Lung (tissue), 11 donors: ENCODE measurements at regions not wholly inside any gene's neighbourhood (a gene's known extent, or its start where the extent isn't known, plus 50 kb on each side); places are given as distances from the start of the nearest gene placed in this dataset.

Source experiments
- ATAC-seq: fragments of 200-7000 bp; cut with Tn5 transposase; one replicate; pipeline ENCODE4 v1.9.1; 2020; ENCODE audit warnings: moderate number of reproducible peaks; ENCODE audit not compliant: insufficient read depth, low FRiP score
- DNase-seq, 3 donors: peaks; one replicate each; pipeline ENCODE4 v3.0.0-alpha.2; 2013 to 2017
- H3K27ac ChIP-seq, 2 donors: one replicate each; pipeline ENCODE4 v1.5.1; 2013; ENCODE audit warnings: mild to moderate bottlenecking in 2 of 2, moderate library complexity in 2 of 2, control low read depth in 1 of 2, inconsistent platforms in 1 of 2, low read depth in 1 of 2, low read length in 1 of 2
- H3K27me3 ChIP-seq, 3 donors: one replicate each; pipeline ENCODE4 v1.5.1; 2013; ENCODE audit warnings: low read length in 2 of 3; ENCODE audit not compliant: control insufficient read depth in 3 of 3, insufficient read depth in 3 of 3
- H3K36me3 ChIP-seq, 4 donors: one replicate each; pipeline ENCODE4 v1.5.1; 2013; ENCODE audit warnings: low read length in 4 of 4, mild to moderate bottlenecking in 1 of 4, moderate library complexity in 1 of 4; ENCODE audit not compliant: control insufficient read depth in 4 of 4, insufficient read depth in 4 of 4
- H3K4me1 ChIP-seq, 5 donors: one replicate each; pipeline ENCODE4 v1.5.1; 2013; ENCODE audit warnings: low read length in 5 of 5, mild to moderate bottlenecking in 2 of 5, moderate library complexity in 1 of 5; ENCODE audit not compliant: control insufficient read depth in 5 of 5, insufficient read depth in 5 of 5
- H3K4me3 ChIP-seq: one replicate; pipeline ENCODE4 v1.5.1; 2013; ENCODE audit warnings: mild to moderate bottlenecking, control low read depth, moderate library complexity
- H3K9ac ChIP-seq, 2 donors: one replicate each; pipeline ENCODE4 v1.5.1; 2013; ENCODE audit warnings: low read length in 2 of 2, control low read depth in 1 of 2; ENCODE audit not compliant: insufficient read depth in 1 of 2
- H3K9me3 ChIP-seq, 4 donors: one replicate each; pipeline ENCODE4 v1.5.1; 2013; ENCODE audit warnings: low read length in 3 of 4, mild to moderate bottlenecking in 1 of 4, moderate library complexity in 1 of 4; ENCODE audit not compliant: control insufficient read depth in 4 of 4, insufficient read depth in 3 of 4
- WGBS, 2 donors: extraction: QIAGEN DNeasy Blood & Tissue Kit; methylation state at CpG; one replicate each; pipeline ENCODE4 v1.1.7; 2013; 5-methylcytosine and 5-hydroxymethylcytosine counted together
- TF ChIP-seq, protein P1 (sequence below): IDR thresholded peaks from 2 replicates; pipeline ENCODE4 v1.5.1; 2012; ENCODE audit warnings: mild to moderate bottlenecking; ENCODE audit errors: control extremely low read depth, extremely low read depth
- donor health status: control.
- donor health status: control.
- donor health status: Bipolar disorder and iron deficiency.
- donor health status: healthy.
- donor health status: DM: yes; HTN: yes; CAD: no.

DNA sequence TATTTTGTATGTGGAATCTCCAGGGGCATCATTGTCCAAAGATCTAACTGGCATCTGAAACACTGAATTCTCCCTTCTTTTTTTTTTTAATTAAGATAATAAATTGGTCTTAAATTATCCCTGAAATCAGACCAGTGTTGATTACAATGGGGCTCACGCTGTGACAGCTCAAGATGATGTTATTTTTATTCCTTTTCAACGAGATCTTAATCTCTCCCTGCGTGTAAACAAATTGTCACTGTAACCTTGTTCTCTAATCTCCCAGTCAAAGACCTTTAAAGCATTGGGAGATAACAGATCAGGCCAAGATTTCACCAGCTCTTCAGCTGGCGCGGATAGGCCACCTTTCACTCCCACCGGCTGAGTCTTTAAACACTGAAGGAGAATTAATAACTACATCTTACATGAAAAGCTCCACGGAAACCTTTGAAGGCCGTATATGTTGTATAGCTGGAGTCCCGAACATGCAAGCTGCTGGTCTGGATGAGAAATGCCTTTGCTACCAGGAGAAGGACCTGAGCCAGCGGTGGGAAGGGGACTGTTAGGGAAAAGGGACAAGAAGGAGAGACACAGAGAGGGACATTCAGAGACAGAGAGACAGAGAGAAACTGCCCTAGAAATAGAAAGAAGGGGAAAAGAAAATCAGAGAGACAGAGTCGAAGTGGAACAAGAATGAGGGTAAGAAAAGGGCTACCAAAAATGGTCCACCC, 418.8 kb upstream of the NR2F2 start:
- H3K4me1 ChIP-seq, result no peaks in the 10 kb centered on the region
- no peaks in the 10 kb centered on the region for H3K36me3 ChIP-seq
- WGBS, 2 donors, result 67 to 74% methylated on average over 11 of the region's 11 CpGs
- ATAC-seq, result no peak
- no peaks in the 10 kb centered on the region for H3K27me3 ChIP-seq
- TF ChIP-seq, protein P1, sequence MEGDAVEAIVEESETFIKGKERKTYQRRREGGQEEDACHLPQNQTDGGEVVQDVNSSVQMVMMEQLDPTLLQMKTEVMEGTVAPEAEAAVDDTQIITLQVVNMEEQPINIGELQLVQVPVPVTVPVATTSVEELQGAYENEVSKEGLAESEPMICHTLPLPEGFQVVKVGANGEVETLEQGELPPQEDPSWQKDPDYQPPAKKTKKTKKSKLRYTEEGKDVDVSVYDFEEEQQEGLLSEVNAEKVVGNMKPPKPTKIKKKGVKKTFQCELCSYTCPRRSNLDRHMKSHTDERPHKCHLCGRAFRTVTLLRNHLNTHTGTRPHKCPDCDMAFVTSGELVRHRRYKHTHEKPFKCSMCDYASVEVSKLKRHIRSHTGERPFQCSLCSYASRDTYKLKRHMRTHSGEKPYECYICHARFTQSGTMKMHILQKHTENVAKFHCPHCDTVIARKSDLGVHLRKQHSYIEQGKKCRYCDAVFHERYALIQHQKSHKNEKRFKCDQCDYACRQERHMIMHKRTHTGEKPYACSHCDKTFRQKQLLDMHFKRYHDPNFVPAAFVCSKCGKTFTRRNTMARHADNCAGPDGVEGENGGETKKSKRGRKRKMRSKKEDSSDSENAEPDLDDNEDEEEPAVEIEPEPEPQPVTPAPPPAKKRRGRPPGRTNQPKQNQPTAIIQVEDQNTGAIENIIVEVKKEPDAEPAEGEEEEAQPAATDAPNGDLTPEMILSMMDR, result no peak
- H3K4me3 ChIP-seq, result no peak overlapping the region
- no peak for DNase-seq
- no peak overlapping the region for H3K9ac ChIP-seq
- no peaks in the 10 kb centered on the region for H3K9me3 ChIP-seq
- H3K27ac ChIP-seq, result no peak overlapping the region

DNA sequence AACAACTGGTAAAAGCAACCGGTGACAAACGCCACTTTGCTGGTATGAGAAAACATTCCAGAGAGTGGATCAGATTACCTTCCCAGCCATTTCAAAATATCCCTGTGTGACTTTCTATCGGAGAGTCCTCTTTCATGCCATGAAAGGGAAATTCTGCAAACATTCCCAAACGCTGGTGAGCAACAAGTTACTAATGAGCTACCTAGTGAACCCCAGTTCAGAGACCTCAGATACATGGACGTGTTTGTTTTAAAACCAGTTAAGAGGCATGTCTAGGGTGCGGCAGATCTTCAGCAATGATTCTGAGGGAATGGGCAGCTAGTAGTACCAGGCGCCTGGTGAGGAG, 418.2 kb upstream of the NR2F2 start:
- WGBS, 2 donors, result 80 to 87% methylated on average over 7 of the region's 7 CpGs
- DNase-seq, result no peak
- Histone ChIP-seq H3K4me3 (no peak overlapping the region), H3K27ac (no peak overlapping the region), H3K9me3 (no peaks in the 10 kb centered on the region), H3K36me3 (no peaks in the 10 kb centered on the region), H3K27me3 (no peaks in the 10 kb centered on the region), H3K9ac (no peak overlapping the region), H3K4me1 (no peaks in the 10 kb centered on the region)
- no peak for ATAC-seq
- TF ChIP-seq, protein P1, result no peak

DNA sequence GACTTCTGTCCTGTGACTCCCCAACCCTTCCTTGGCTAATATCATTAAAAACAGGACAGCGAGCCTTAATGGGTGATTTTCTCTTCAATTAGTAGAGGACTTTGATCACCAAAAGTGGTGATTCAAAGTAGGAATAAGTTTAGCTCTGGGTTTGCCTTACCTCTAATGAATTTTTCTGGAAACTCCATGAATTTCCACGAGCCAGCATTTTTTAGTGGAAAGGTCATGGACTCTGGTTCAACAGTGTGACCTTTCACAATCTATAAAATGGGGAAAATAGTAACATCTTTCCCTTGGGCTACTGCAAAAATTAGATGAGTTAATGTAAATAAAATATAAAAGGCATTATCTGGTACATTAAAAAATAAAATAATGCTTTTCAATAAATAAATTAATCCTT, 417.8 kb upstream of the NR2F2 start:
- WGBS, 2 donors, result 85 to 97% methylated on average over 2 of the region's 2 CpGs
- Histone ChIP-seq H3K4me1 (no peaks in the 10 kb centered on the region), H3K9ac (no peak overlapping the region), H3K9me3 (no peaks in the 10 kb centered on the region), H3K27ac (no peak overlapping the region), H3K4me3 (no peak overlapping the region), H3K36me3 (no peaks in the 10 kb centered on the region), H3K27me3 (no peaks in the 10 kb centered on the region)
- DNase-seq, result no peak
- TF ChIP-seq, protein P1, result no peak
- ATAC-seq, result no peak

DNA sequence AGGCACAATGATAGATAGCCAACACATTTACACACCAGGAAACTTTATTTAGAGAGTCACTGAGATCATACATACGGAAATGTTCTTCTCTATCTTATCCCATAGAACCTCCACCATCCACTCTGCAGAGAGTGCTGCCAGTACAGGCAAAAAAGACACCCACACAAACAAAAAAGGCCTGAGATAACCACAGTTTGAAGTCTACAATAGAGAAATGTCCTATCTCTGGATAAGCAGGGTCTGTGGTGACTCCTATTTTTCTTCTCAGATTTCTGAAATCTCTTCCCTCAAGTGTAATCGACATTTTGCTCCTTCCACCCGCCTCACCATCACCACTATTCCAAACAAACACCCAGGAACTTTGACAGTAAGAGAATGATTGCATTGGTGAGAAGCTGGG, 413.9 kb upstream of the NR2F2 start:
- Histone ChIP-seq H3K36me3 (no peaks in the 10 kb centered on the region), H3K27me3 (no peaks in the 10 kb centered on the region), H3K27ac (no peak overlapping the region), H3K4me1 (no peaks in the 10 kb centered on the region), H3K4me3 (no peak overlapping the region), H3K9me3 (no peaks in the 10 kb centered on the region), H3K9ac (no peak overlapping the region)
- WGBS, 2 donors, result 74 to 84% methylated on average over 3 of the region's 3 CpGs
- DNase-seq (no peak), ATAC-seq (no peak)
- TF ChIP-seq, protein P1, result no peak
